ENCODE measurements at regions not wholly inside any gene's neighbourhood (a gene's known extent, or its start where the extent isn't known, plus 50 kb on each side); places are given as distances from the start of the nearest gene placed in this dataset.

GRCh38 chr2:71943238-71944182 lies 204.2 kb downstream of the CYP26B1 start:
- H3K4me3 Mint-ChIP-seq = no peak overlapping the region
- no peaks in the 10 kb centered on the region for H3K79me2 ChIP-seq (ENCODE audit: low read depth)
- no peaks in the 10 kb centered on the region for H3K9me3 Mint-ChIP-seq
- no peaks in the 10 kb centered on the region for H3K36me3 Mint-ChIP-seq
- peaks cover 14% of the 10 kb centered on the region for H3K4me1 ChIP-seq
- H3K9ac ChIP-seq = no peak overlapping the region
- H3K27me3 Mint-ChIP-seq (ENCODE audit: insufficient read depth, low read depth) = peaks cover 18% of the 10 kb centered on the region
- no peak overlapping the region for H3K27ac Mint-ChIP-seq
- TF ChIP-seq EZH2 (IDR thresholded peaks at IDR 0.05) (no peak), CTCF (IDR thresholded peaks at IDR 0.05) (no peak), EZH2phosphoT487 (IDR thresholded peaks at IDR 0.05) (no peak)
- H3K27me3 ChIP-seq = no peaks in the 10 kb centered on the region
- no peak for DNase-seq (ENCODE audit: low spot score)
- no peaks in the 10 kb centered on the region for H3K9me3 ChIP-seq (ENCODE audit: low read depth)
- no peaks in the 10 kb centered on the region for H4K20me1 ChIP-seq (ENCODE audit: low read depth)
- no peak overlapping the region for H3K4me3 ChIP-seq
- H2AFZ ChIP-seq (replicated peaks) = peak overlapping the region; percentile 79
- H3K36me3 ChIP-seq = no peaks in the 10 kb centered on the region
- H3F3A ChIP-seq (ENCODE audit: low read depth) = no peaks in the 10 kb centered on the region
- no peak overlapping the region for H3K27ac ChIP-seq
- H3K4me2 ChIP-seq = peak overlapping the region; percentile 32
- peaks cover 14% of the 10 kb centered on the region for H3K4me1 Mint-ChIP-seq

GRCh38 chr2:71941726-71942525 lies 205.7 kb downstream of the CYP26B1 start:
- Histone ChIP-seq H3K4me1 (peaks cover 14% of the 10 kb centered on the region), H3K4me2 (no peak overlapping the region), H3K27me3 (no peaks in the 10 kb centered on the region), H3K9ac (no peak overlapping the region), H3K36me3 (no peaks in the 10 kb centered on the region), H3K4me3 (no peak overlapping the region), H3K9me3 (ENCODE audit: low read depth) (no peaks in the 10 kb centered on the region), H3K27ac (no peak overlapping the region), H2AFZ (replicated peaks) (no peak overlapping the region), H3F3A (ENCODE audit: low read depth) (no peaks in the 10 kb centered on the region), H3K79me2 (ENCODE audit: low read depth) (no peaks in the 10 kb centered on the region), H4K20me1 (ENCODE audit: low read depth) (no peaks in the 10 kb centered on the region)
- Mint-ChIP-seq H3K27ac (no peak overlapping the region), H3K4me1 (peaks cover 14% of the 10 kb centered on the region), H3K36me3 (no peaks in the 10 kb centered on the region), H3K27me3 (ENCODE audit: insufficient read depth, low read depth) (peaks cover 16% of the 10 kb centered on the region), H3K4me3 (no peak overlapping the region), H3K9me3 (no peaks in the 10 kb centered on the region)
- TF ChIP-seq CTCF (IDR thresholded peaks at IDR 0.05) = no peak
- no peak for TF ChIP-seq EZH2phosphoT487 (IDR thresholded peaks at IDR 0.05)
- TF ChIP-seq EZH2 (IDR thresholded peaks at IDR 0.05) = no peak
- DNase-seq (ENCODE audit: low spot score) = no peak

- H3K27ac ChIP-seq = no peak overlapping the region
- Mint-ChIP-seq H3K36me3 (no peaks in the 10 kb centered on the region), H3K9me3 (no peaks in the 10 kb centered on the region), H3K4me1 (peaks cover 14% of the 10 kb centered on the region), H3K27me3 (ENCODE audit: insufficient read depth, low read depth) (peaks cover 16% of the 10 kb centered on the region), H3K27ac (no peak overlapping the region), H3K4me3 (no peak overlapping the region)
- no peaks in the 10 kb centered on the region for H3F3A ChIP-seq (ENCODE audit: low read depth)
- no peaks in the 10 kb centered on the region for H3K36me3 ChIP-seq
- no peak overlapping the region for H2AFZ ChIP-seq (replicated peaks)
- H4K20me1 ChIP-seq (ENCODE audit: low read depth) = no peaks in the 10 kb centered on the region
- H3K79me2 ChIP-seq (ENCODE audit: low read depth) = no peaks in the 10 kb centered on the region
- H3K4me1 ChIP-seq = peaks cover 14% of the 10 kb centered on the region
- H3K9me3 ChIP-seq (ENCODE audit: low read depth) = no peaks in the 10 kb centered on the region
- no peak overlapping the region for H3K9ac ChIP-seq
- DNase-seq (ENCODE audit: low spot score) = no peak
- H3K4me3 ChIP-seq = no peak overlapping the region
- no peak overlapping the region for H3K4me2 ChIP-seq
- no peak for TF ChIP-seq EZH2phosphoT487 (IDR thresholded peaks at IDR 0.05)
- no peak for TF ChIP-seq EZH2 (IDR thresholded peaks at IDR 0.05)
- no peak for TF ChIP-seq CTCF (IDR thresholded peaks at IDR 0.05)
- no peaks in the 10 kb centered on the region for H3K27me3 ChIP-seq
Observed at GRCh38 chr2:71940695-71941094, 207.0 kb downstream of the CYP26B1 start.

Data from neural progenitor cell (in vitro differentiated cells).